GM19438 (cell line): ENCODE measurements at regions not wholly inside any gene's neighbourhood (a gene's known extent, or its start where the extent isn't known, plus 50 kb on each side); places are given as distances from the start of the nearest gene placed in this dataset.
"Not testable (repeated sequence)": the region's sequence is repeated elsewhere in the genome, so short reads cannot be mapped to it uniquely, and the experiment has no call there.

Experiments used
- ATAC-seq: cut with Tn5 transposase; IDR thresholded peaks from one replicate; pipeline ENCODE4 v1.9.1; 2021; ENCODE audit warnings: low read depth; ENCODE audit not compliant: unreplicated experiment

- no peak for ATAC-seq
Observed at GRCh38 chr6:144599615-144600014, 314.5 kb downstream of the UTRN start.

GRCh38 chr6:144601221-144601620, 316.1 kb downstream of the UTRN start:
- ATAC-seq, result no peak

DNA sequence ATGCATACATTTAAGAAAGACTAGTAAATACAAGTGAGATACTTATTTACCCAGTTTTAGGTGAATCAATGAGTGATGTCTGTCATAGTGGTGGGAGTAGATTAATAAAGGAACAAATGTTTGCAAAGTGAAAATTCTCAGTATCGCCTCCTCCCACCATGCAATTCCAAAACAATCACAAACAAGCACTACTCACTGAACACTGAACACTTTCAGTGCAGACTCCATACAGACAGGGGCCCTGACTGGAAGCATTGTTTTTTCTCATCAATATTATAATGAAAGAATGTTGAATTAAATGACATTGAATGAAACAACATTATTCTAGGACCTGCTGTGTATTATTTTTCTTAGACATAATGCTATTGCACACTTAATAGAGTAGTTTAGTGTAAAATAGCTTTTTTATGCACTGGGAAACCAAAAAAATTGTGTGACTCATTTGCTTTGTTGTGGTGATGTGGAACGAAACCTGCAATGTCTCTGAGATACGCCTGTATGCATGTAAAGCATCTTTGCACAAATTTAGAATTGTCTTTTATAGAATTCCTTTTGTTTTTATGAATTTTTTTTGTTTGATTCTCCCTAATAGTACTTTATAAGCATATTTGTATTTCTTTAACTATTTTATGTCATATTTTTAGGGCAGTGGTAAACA, 317.5 kb downstream of the UTRN start:
- no peak for ATAC-seq

GRCh38 chr6:144606083-144606482, 320.9 kb downstream of the UTRN start:
- no peak for ATAC-seq

DNA sequence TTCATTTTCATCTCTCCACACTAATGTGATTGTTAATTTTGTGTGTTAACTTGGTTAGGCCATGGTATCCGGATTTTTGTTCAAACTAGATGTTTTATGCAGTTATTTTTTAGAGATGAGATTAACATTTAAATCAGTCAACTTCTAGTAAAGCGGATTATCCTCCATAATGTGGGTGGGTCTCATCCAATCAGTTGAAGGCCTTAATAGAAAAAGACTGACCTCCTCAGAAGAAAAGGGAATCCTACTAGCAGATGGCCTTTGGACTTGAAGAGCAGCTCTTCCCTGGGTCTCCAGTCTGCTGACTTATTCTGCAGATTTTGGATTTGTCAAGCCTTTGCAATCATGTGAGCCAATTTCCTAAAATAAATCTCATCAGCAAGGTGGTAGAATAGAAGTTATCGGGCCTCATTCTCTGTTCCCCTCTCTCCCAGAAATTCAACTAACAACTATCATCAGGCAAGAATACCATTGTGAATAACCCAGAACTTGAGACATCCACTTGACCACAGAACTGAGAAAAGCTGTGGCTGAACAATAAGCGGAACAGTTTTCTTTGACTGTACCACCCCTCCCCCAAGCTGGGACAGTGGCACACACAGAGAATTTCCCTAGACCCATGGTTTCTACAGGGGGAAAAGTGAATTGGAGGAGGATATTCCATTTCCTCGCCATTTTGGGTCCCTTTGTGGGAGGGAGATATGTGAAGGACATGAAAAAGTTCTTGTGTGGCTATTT, 323.0 kb downstream of the UTRN start:
- ATAC-seq, result no peak

DNA sequence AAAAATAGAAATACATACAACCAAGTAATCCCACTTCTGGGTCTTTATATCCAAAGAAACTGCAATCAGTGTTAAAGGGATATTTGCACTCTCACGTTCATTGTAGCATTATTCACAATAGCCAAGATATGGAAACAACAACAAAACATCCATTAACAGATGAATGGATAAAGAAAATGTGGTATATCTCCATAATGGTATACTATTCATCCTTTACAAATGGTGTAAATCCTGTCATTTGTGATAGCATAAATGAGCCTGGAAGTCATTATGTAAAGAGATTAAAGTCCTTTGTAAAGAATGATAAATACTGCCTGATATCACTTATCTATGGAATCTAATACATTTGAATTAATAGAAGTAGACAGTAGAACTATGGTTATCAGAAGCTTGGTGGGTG, 327.7 kb downstream of the UTRN start:
- no peak for ATAC-seq

GRCh38 chr6:144613859-144614258, 328.7 kb downstream of the UTRN start:
- no peak for ATAC-seq

GRCh38 chr6:144615870-144616269, 330.7 kb downstream of the UTRN start:
- ATAC-seq, result no peak

DNA sequence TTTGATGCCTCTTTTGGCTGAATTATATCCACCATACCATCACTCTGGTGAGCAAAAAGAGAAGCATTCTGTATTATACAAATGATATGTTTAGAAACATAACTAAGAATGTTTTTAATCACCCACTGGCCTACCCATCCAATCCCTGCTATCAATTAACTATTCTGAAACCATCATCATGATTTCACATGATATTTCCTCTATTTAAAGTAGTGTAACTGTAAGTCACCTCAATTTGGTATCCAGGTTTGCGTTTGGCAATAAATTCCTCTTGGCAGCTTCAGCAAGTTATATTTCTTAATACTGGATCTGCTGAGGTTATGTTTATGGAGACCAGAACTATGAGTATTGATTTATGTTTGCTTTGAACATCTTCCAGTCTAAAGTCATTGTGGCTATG, 332.1 kb downstream of the UTRN start:
- no peak for ATAC-seq

DNA sequence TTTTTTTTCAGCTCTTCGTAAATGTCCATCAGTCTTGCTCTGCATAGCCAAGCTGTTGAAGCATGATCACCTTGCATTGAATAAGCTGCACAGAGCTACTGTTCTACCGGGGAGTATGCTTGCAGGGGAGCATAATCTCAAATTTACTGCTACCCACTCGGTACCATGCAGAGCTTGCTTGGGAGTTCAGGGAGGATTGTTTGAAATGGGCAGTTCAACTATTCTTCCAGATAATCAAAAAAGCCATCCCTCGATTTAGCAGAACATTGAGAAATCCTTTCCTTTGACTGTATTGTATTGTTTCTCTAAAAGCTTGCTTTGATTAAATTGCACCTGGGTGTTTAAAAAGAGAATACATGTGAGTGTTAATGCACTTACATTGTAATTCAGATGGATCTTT, 332.6 kb downstream of the UTRN start:
- ATAC-seq, result no peak

DNA sequence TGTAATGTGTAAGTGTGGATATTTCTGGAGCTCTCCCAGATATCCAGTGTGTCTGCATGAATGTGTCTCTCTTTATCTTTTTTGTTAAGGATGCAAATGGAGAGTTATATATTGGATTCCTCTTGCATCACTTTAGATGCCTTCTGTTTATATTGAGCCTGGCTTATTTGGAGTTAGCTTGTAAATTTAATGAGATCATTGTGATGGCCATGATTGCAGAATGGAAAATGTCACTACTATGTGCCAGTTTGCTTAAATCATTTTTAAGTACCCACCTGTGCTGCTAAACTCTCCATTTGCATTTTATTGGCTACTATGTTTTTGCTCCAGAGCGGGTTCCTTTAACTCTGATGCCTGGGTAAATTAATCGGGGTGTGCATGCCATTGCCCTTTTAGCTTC, 334.8 kb downstream of the UTRN start:
- no peak for ATAC-seq

GRCh38 chr6:144621332-144621731, 336.2 kb downstream of the UTRN start:
- no peak for ATAC-seq

GRCh38 chr6:144624246-144624645, 339.1 kb downstream of the UTRN start:
- ATAC-seq, result no peak

GRCh38 chr6:144624716-144625115, 339.6 kb downstream of the UTRN start:
- ATAC-seq, result no peak

DNA sequence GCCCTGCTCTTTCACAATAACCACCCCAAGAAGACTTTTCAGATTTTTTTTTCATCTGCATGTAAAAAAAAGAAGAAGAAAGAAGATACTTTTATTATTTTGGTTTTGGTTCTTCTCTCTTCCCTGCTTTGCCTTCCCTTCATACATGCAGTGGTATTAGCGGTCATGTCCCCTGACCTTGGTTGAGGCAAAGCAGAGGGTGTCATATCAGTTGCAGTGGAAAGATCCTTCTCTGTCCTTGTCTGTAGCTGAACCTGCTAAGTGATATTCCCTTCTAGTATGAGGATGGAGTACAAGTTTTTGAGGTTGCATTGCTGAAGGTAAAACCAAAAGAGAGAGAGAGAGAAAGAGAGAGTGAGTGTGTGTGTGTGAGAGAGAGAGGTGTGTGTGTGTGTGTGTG, 345.7 kb downstream of the UTRN start:
- ATAC-seq, result no peak

DNA sequence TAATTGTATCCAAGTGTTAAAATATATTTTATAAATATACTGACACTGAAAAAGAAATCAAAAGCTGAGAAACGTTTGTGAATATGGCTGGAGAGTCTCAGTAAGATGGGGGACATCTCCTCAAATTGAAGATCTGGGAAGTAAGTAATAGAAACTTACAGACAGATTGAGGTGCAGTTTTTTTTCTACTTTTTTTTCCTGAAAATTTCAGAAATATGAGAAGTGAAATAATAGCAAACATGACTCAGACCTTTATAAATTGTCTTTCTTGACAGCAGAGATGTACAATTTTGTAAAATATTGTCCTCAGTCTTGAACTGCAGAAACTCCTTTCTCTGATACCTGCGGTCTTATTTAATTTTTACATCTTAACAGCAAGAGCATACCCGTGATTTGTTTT, 347.1 kb downstream of the UTRN start:
- ATAC-seq, result no peak

DNA sequence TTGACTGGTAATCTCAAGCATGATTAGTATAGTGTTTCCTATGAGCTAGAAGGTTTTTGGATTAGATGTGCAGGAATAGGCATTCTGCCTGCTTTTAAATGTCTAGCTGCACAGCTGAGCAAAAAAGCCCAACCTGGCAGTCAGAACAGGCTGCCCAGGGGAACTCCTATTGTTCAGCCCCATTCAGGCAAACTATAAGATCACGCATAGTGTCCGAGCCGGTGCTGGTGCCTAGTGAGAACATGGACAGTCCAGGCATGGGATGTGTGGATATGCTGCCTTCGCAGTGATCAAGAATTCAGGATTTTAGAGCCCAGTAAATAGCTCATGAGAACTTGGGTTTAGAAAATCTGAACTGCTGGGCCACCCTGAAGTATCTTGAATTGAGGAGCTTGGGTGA, 348.8 kb downstream of the UTRN start:
- ATAC-seq, result no peak

- no peak for ATAC-seq
Observed at GRCh38 chr6:144634371-144634770, 349.2 kb downstream of the UTRN start.

DNA sequence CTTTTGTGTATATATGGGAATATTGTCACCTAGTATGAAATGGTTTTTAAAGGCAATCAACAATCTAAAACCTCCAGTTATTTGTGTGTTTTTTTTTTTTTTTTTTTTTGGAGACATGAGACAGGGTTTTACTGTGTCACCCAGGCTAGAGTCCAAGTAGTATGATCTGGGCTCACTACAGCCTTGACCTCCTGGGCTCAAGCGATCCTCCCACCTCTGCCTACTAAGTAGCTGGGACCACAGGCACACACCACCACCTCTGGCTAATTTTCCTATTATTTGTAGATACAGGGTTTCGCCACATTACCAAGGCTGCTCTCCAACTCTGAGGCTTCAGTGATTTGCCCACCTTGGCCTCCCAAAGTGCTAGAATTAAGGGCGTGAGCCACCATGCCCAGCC, 349.9 kb downstream of the UTRN start:
- no peak for ATAC-seq

DNA sequence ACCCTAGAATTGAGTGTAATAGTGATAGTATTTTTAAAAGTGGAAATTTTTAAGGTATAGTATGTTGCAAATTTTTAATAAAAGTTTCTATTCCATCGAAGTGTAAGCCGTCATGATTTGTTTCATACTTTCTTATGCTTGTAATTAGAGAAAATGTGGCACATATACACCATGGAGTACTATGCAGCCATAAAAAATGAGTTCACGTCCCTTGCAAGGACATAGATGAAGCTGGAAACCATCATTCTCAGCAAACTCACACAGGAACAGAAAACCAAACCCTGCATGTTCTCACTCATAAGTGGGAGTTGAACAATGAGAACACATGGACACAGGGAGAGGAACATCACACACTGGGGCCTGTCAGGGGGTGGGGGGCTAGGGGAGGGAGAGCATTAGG, 350.9 kb downstream of the UTRN start:
- not testable (repeated sequence) for ATAC-seq

DNA sequence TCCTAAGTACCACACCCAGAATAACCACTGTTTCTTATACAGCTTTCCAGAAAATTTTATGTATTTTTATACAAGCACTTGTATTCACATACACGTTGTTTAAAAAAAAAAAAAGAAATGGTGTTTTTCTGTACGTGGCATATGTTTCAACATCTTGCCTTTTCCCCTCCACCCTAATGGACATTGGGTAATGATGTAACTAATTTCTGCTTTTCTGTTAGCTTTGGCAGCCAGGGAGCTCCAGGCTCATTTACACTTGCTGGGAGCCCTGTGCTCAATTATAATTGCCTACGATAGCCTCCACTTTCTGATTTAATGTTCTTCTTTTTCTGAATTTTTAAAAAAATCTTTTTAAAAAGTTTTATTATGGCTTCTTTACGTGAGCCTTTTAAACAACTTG, 352.4 kb downstream of the UTRN start:
- ATAC-seq, result no peak

GRCh38 chr6:144639654-144640053, 354.5 kb downstream of the UTRN start:
- no peak for ATAC-seq
